ENCODE measurements at regions not wholly inside any gene's neighbourhood (a gene's known extent, or its start where the extent isn't known, plus 50 kb on each side); places are given as distances from the start of the nearest gene placed in this dataset.
A peak's percentile ranks its signal among the peaks of the same experiment; 100 is the strongest.
"Not testable (repeated sequence)": the region's sequence is repeated elsewhere in the genome, so short reads cannot be mapped to it uniquely, and the experiment has no call there.

DNA sequence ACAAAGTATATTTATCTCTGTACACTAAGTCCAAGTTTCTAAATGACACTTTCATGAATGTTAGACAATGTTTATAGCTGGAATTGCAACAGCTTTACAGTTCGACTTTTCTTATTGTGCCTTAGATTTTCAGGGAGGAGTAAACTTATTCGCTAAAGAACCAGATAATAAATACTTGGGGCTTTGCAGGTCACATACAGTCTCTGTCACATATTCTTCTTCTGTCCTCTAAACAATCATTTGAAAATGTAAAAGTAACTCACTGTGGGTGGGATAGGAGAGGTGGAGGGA lies 132.6 kb downstream of the SPRY1 start:
- intact Hi-C loops (cut with DNase I) = no loop called here
- DNase-seq = no peak
- H3K36me3 ChIP-seq = no peaks in the 10 kb centered on the region
- H3K27ac ChIP-seq = no peak overlapping the region
- H3K4me3 ChIP-seq = no peak overlapping the region
- H3K27me3 ChIP-seq = no peaks in the 10 kb centered on the region
- TF ChIP-seq POLR2AphosphoS5 (IDR thresholded peaks at IDR 0.05) = no peak
- no peak for TF ChIP-seq EP300 (IDR thresholded peaks at IDR 0.05)
- TF ChIP-seq POLR2A (IDR thresholded peaks at IDR 0.05) = no peak
- TF ChIP-seq, protein P1, sequence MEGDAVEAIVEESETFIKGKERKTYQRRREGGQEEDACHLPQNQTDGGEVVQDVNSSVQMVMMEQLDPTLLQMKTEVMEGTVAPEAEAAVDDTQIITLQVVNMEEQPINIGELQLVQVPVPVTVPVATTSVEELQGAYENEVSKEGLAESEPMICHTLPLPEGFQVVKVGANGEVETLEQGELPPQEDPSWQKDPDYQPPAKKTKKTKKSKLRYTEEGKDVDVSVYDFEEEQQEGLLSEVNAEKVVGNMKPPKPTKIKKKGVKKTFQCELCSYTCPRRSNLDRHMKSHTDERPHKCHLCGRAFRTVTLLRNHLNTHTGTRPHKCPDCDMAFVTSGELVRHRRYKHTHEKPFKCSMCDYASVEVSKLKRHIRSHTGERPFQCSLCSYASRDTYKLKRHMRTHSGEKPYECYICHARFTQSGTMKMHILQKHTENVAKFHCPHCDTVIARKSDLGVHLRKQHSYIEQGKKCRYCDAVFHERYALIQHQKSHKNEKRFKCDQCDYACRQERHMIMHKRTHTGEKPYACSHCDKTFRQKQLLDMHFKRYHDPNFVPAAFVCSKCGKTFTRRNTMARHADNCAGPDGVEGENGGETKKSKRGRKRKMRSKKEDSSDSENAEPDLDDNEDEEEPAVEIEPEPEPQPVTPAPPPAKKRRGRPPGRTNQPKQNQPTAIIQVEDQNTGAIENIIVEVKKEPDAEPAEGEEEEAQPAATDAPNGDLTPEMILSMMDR (IDR thresholded peaks at IDR 0.05) = no peak
- 7 to 68% methylated on average over 2 of the region's 2 CpGs for WGBS, 2 donors
- no peaks in the 10 kb centered on the region for H3K9me3 ChIP-seq
- no peaks in the 10 kb centered on the region for H3K4me1 ChIP-seq

DNA sequence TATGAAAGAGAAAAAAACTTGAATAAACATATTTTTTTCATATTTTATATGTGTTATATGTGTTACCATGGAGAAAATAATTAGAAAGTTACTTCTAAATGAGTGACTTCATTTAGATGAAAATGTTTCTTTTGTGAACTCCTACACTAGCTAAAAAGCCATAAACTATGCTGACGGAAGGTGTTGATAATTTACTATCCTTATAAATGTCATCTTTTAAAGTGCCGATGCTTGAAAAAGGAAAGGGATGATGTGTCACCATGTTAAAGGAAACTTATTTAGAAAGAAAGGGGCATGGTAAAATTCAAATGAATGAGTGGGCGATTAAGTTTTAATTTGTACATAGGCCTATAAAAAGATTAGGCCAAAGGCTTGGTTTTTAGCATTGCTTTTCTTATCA lies 133.8 kb downstream of the SPRY1 start:
- H3K27ac ChIP-seq = no peak overlapping the region
- TF ChIP-seq POLR2A (IDR thresholded peaks at IDR 0.05) = no peak
- no peaks in the 10 kb centered on the region for H3K4me1 ChIP-seq
- H3K9me3 ChIP-seq = no peaks in the 10 kb centered on the region
- intact Hi-C loops (cut with DNase I) = no loop called here
- no peak overlapping the region for H3K4me3 ChIP-seq
- no peaks in the 10 kb centered on the region for H3K27me3 ChIP-seq
- no peaks in the 10 kb centered on the region for H3K36me3 ChIP-seq
- no peak for DNase-seq
- whole genome bisulfite sequencing, 2 donors = 82 to 88% methylated on average over 3 of the region's 3 CpGs

DNA sequence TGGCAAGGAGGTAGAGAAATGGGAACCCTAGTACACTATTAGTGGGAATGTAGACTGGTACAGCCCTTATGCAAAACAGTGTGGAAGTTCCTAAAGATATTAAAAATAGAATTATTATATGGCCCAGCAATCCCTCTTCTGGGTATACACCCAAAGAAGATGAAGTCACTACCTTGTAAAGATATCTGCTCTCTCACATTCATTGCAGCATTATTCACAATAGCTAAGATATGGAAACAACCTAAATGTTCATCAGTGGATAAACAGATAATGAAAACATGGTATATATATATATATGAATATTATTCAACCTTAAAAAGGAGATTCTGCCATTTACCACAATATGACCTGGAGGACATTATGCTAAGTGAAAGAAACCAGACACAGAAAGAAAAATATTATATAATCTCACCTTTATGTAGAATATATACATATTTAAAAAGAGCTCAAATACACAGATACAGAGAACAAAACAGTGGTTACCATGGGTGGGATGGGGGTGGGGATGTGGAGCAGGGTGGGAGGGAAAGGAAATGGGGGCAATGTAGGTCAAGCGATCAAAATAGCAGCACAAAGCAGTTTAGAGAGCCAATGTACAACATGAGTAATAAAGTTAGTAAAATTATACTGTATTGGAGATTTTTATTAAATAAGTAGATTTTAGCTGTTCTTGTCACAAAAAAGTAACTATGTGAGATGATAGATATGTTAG lies 138.6 kb downstream of the SPRY1 start:
- no peaks in the 10 kb centered on the region for H3K27me3 ChIP-seq
- intact Hi-C loops (cut with DNase I) = no loop called here
- H3K9me3 ChIP-seq = no peaks in the 10 kb centered on the region
- H3K4me3 ChIP-seq = no peak overlapping the region
- no peak overlapping the region for H3K27ac ChIP-seq
- no peaks in the 10 kb centered on the region for H3K4me1 ChIP-seq
- 69 to 82% methylated on average over 1 of the region's 1 CpG for whole genome bisulfite sequencing, 2 donors
- DNase-seq = no peak
- no peak for TF ChIP-seq POLR2AphosphoS5 (IDR thresholded peaks at IDR 0.05)
- H3K36me3 ChIP-seq = no peaks in the 10 kb centered on the region

DNA sequence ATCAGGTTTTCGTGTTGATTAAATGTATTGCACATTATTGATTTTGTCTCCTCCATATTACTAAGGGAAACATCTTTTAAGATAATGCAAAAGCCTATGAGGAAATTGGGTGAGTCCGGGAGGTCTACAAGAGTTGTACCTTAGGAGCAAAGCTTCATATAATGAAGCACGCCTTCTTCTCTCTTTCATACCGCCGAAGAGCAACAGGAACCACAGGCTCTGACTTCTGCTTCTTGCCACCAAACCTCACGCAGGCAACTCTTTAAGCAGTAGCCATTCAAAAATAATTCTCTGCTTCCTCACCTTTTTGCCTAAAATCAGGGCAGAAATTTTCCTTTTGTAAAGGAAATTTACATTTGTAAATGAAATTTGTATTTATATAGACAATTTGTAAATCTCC lies 139.6 kb downstream of the SPRY1 start:
- Histone ChIP-seq H3K36me3 (no peaks in the 10 kb centered on the region), H3K9me3 (no peaks in the 10 kb centered on the region), H3K27me3 (no peaks in the 10 kb centered on the region), H3K4me3 (no peak overlapping the region), H3K4me1 (no peaks in the 10 kb centered on the region), H3K27ac (no peak overlapping the region)
- WGBS, 2 donors = 63 to 84% methylated on average over 6 of the region's 6 CpGs
- intact Hi-C loops (cut with DNase I) = no loop called here
- TF ChIP-seq, protein P1 (IDR thresholded peaks at IDR 0.05) = no peak
- TF ChIP-seq POLR2A (IDR thresholded peaks at IDR 0.05) (no peak), EP300 (IDR thresholded peaks at IDR 0.05) (no peak), POLR2AphosphoS5 (IDR thresholded peaks at IDR 0.05) (no peak)
- DNase-seq = no peak

DNA sequence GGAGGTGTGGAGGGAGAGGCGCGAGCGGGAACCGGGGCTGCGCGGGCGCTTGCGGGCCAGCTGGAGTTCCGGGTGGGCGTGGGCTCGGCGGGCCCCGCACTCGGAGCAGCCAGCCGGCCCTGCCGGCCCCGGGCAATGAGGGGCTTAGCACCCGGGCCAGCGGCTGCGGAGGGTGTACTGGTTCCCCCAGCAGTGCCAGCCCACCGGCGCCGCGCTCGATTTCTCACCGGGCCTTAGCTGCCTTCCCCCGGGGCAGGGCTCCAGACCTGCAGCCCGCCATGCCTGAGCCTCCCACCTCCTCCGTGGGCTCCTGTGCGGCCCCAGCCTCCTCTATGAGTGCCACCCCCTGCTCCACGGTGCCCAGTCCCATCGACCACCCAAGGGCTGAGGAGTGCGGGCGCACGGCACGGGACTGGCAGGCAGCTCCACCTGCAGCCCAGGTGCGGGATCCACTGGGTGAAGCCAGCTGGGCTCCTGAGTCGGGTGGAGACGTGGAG lies 141.4 kb downstream of the SPRY1 start:
- H3K9me3 ChIP-seq; H3K4me1 ChIP-seq; H3K27ac ChIP-seq; intact Hi-C loops (cut with DNase I); DNase-seq; H3K27me3 ChIP-seq; H3K36me3 ChIP-seq; H3K4me3 ChIP-seq: not testable (repeated sequence)
- WGBS, 2 donors = 95 to 98% methylated on average over 39 of the region's 39 CpGs

DNA sequence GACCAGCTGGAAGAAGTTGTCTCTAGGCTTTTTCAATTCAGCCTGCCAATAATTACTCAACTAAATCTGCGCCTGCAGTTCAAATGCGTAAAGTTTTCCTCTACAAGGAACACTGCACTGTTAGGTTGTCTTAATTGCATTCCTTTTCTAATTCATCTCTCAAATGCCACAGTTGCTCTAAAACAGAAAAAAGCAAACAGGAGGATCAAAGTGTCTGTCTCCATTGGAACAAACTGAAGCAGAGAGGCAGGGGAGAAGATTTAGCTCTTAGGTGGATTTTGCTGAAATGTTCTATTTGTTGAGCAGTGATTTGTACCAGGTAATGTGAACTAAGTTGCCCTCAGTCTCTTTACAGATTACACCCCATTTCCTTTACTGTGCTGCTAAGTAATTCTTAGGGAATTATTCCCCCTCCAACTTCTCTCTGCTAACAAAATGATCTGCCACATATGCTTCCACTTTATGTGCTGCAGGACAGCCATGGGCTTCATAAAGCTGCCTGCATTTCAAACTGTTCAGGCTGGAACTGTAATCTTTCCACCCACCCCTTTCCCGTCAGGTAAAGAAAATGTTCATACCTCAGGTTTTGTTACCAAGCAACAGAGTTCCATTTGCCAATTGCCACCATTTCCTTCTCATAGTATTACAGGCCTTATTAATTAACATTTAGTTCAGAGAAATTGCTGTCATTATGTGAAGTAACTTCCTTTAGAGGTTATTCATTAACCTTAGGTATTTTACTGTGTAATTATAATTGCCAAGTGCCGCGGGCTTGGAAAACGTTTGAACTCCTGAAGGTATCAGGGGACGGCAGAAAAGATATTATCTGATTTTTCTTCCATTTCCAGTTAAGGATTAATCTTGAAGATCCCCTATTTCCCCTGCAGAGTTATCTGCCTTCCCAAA lies 149.3 kb downstream of the SPRY1 start:
- Histone ChIP-seq H3K4me3 (no peak overlapping the region), H3K9me3 (no peaks in the 10 kb centered on the region), H3K27me3 (no peaks in the 10 kb centered on the region), H3K27ac (peak overlapping the region in 1 of 4 donors; percentile 17), H3K36me3 (no peaks in the 10 kb centered on the region), H3K4me1 (no peaks in the 10 kb centered on the region)
- intact Hi-C loops (cut with DNase I) = no loop called here
- TF ChIP-seq EP300 (IDR thresholded peaks at IDR 0.05) = no peak
- 15 to 62% methylated on average over 7 of the region's 7 CpGs for WGBS, 2 donors
- DNase-seq = no peak

Data from sigmoid colon (tissue), 6 donors.